ENCODE measurements at regions not wholly inside any gene's neighbourhood (a gene's known extent, or its start where the extent isn't known, plus 50 kb on each side); places are given as distances from the start of the nearest gene placed in this dataset.
A peak's percentile ranks its signal among the peaks of the same experiment; 100 is the strongest.

Small RNA genes lying in the stretch of these regions (small RNA-seq; reads per million reads assigned to genes)
- gene RF00003 = 10.7 reads per million, percentile 95 among the genes with 10 or more reads in this experiment

All from K562 (cell line).